Chondrocyte (in vitro differentiated cells): ENCODE measurements at regions not wholly inside any gene's neighbourhood (a gene's known extent, or its start where the extent isn't known, plus 50 kb on each side); places are given as distances from the start of the nearest gene placed in this dataset.

ENCODE experiments used
- DNase-seq: peaks from one replicate; pipeline ENCODE4 v3.0.0; 2021; ENCODE audit warnings: mixed read lengths, low spot score
- H3K27ac Mint-ChIP-seq: one replicate; pipeline ENCODE4 v1.8.0; 2021; ENCODE audit warnings: mild to moderate bottlenecking, moderate library complexity, mixed read lengths; ENCODE audit not compliant: unreplicated experiment
- H3K27me3 Mint-ChIP-seq: 2 replicates; pipeline ENCODE4 v1.8.0; 2021; ENCODE audit warnings: low read depth, mixed read lengths
- H3K36me3 Mint-ChIP-seq: 2 replicates; pipeline ENCODE4 v1.8.0; 2021; ENCODE audit warnings: low read depth, mixed read lengths
- H3K4me1 Mint-ChIP-seq: 2 replicates; pipeline ENCODE4 v1.8.0; 2021; ENCODE audit warnings: low read depth, mild to moderate bottlenecking, mixed read lengths
- H3K4me3 Mint-ChIP-seq: one replicate; pipeline ENCODE4 v1.8.0; 2021; ENCODE audit warnings: mild to moderate bottlenecking, moderate library complexity, mixed read lengths; ENCODE audit not compliant: unreplicated experiment
- H3K9me3 Mint-ChIP-seq: 2 replicates; pipeline ENCODE4 v1.8.0; 2021; ENCODE audit warnings: low read depth, mixed read lengths
- CTCF ChIP-seq: fragments of 200-600 bp; sonication (generic); IDR thresholded peaks from 2 replicates; pipeline ENCODE4 v1.5.0; 2021; ENCODE audit warnings: antibody characterized with exemption, mild to moderate bottlenecking, moderate library complexity

- no peak overlapping the region for H3K4me3 Mint-ChIP-seq
- TF ChIP-seq CTCF = no peak
- H3K36me3 Mint-ChIP-seq = peaks cover 10% of the 10 kb centered on the region
- no peaks in the 10 kb centered on the region for H3K4me1 Mint-ChIP-seq
- H3K27me3 Mint-ChIP-seq = peaks cover 2% of the 10 kb centered on the region
- no peak overlapping the region for H3K27ac Mint-ChIP-seq
- no peak for DNase-seq
- H3K9me3 Mint-ChIP-seq = peaks cover 21% of the 10 kb centered on the region
These were observed 2379.9 kb downstream of the ARAP2 start for GRCh38 chr4:33864290-33864859.

- no peaks in the 10 kb centered on the region for H3K4me1 Mint-ChIP-seq
- no peak for TF ChIP-seq CTCF
- H3K4me3 Mint-ChIP-seq = no peak overlapping the region
- peaks cover 9% of the 10 kb centered on the region for H3K36me3 Mint-ChIP-seq
- peaks cover 2% of the 10 kb centered on the region for H3K27me3 Mint-ChIP-seq
- H3K27ac Mint-ChIP-seq = no peak overlapping the region
- H3K9me3 Mint-ChIP-seq = peaks cover 20% of the 10 kb centered on the region
- no peak for DNase-seq
These were observed 2370.5 kb downstream of the ARAP2 start for GRCh38 chr4:33873791-33874190.

- H3K27me3 Mint-ChIP-seq = peaks cover 2% of the 10 kb centered on the region
- TF ChIP-seq CTCF = no peak
- H3K4me3 Mint-ChIP-seq = no peak overlapping the region
- peaks cover 10% of the 10 kb centered on the region for H3K9me3 Mint-ChIP-seq
- H3K36me3 Mint-ChIP-seq = peaks cover 4% of the 10 kb centered on the region
- H3K27ac Mint-ChIP-seq = no peak overlapping the region
- no peaks in the 10 kb centered on the region for H3K4me1 Mint-ChIP-seq
- DNase-seq = no peak
These were observed 2365.6 kb downstream of the ARAP2 start for GRCh38 chr4:33878710-33879109.

DNA sequence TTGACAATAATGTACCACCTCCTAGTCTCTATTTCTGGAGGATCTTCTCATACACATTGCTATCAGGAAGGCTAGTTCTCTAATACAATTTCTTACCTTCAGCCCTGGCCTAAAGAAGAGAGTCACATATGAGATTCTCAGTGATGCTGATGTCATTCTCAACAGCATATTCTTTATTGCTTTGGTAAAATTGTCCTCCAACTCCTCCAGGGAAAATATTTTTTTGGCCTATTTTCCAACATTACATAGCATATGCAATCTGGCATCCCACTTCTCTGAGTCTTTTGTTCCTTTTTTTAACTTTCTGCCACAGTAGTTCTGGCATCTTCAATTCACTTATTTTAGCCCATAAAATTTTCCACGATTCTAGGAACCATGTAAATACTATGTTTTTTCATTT, 2363.1 kb downstream of the ARAP2 start:
- Mint-ChIP-seq H3K9me3 (peaks cover 7% of the 10 kb centered on the region), H3K4me3 (no peak overlapping the region), H3K4me1 (no peaks in the 10 kb centered on the region), H3K36me3 (peaks cover 2% of the 10 kb centered on the region), H3K27ac (no peak overlapping the region), H3K27me3 (peaks cover 2% of the 10 kb centered on the region)
- no peak for DNase-seq
- TF ChIP-seq CTCF = no peak

GRCh38 chr4:33882246-33882990, 2361.9 kb downstream of the ARAP2 start:
- H3K27ac Mint-ChIP-seq = no peak overlapping the region
- no peak for DNase-seq
- peaks cover under 1% of the 10 kb centered on the region for H3K27me3 Mint-ChIP-seq
- H3K4me1 Mint-ChIP-seq = no peaks in the 10 kb centered on the region
- H3K36me3 Mint-ChIP-seq = peaks cover under 1% of the 10 kb centered on the region
- no peak overlapping the region for H3K4me3 Mint-ChIP-seq
- peaks cover 4% of the 10 kb centered on the region for H3K9me3 Mint-ChIP-seq
- no peak for TF ChIP-seq CTCF
